ENCODE measurements at regions not wholly inside any gene's neighbourhood (a gene's known extent, or its start where the extent isn't known, plus 50 kb on each side); places are given as distances from the start of the nearest gene placed in this dataset.

GRCh38 chr4:140242357-140243277 lies 88.6 kb upstream of the MAML3 start:
- no peaks in the 10 kb centered on the region for H3K27me3 ChIP-seq (replicated peaks)
- in situ Hi-C loops (cut with HindIII; ENCODE audit: low pct_ligation_motif_present, low sequenced_read_pairs) = loop anchor here (10.0 kb wide), 1 partner anchor 88 kb away; the partner anchor contains the start of gene MAML3
- TF ChIP-seq CTCF (IDR thresholded peaks at IDR 0.05; ENCODE audit: low read depth, low read length, missing control alignments) = no peak
- H3K27ac ChIP-seq = no peak overlapping the region
- H3K36me3 ChIP-seq (replicated peaks) = no peaks in the 10 kb centered on the region
- no peak for DNase-seq
- H3K4me3 ChIP-seq (ENCODE audit: low read depth, low read length) = no peak overlapping the region

DNA sequence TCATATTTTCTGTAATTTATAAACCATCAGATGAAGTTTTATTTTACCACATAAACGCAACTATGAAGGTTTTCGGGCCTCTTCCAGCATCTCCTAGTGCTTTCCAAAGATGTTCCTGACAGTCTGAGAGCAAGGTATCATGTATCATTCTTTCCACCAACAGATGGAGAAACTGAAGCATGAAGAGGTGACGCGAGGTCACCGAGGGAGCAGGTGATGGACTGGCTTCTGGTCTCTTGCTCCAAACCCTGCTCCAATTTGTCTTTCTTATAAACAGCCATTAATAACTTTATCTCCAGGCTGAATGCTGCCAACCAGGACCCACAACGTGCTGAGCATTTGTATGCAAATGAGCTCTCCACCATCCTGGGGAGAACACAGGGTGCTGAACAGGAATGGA lies 86.3 kb upstream of the MAML3 start:
- H3K4me3 ChIP-seq (ENCODE audit: low read depth, low read length) = no peak overlapping the region
- in situ Hi-C loops (cut with HindIII; ENCODE audit: low pct_ligation_motif_present, low sequenced_read_pairs) = loop anchor here (10.0 kb wide), 1 partner anchor 85 kb away; the partner anchor contains the start of gene MAML3
- H3K27ac ChIP-seq = no peak overlapping the region
- no peak for TF ChIP-seq CTCF (IDR thresholded peaks at IDR 0.05; ENCODE audit: low read depth, low read length, missing control alignments)
- no peaks in the 10 kb centered on the region for H3K27me3 ChIP-seq (replicated peaks)
- H3K36me3 ChIP-seq (replicated peaks) = no peaks in the 10 kb centered on the region
- DNase-seq = no peak

DNA sequence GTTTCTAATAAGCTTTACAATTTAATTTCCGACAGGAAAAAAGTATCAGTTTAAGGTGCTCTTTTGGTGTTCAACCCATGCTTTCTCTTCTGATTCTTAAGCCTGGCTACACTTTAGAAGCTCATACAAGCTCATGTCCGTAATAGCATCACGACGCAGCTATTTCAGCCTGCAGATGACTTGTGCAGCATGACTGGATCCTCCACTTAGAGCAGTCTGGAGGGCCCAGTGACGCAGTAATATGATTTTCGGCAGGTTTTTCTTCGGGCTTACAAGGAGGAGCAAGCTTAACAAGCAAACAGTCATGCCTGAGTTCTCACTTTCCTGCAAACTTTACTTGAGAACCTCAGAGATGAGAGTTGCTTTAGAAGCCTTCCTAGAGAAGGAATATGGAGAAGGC lies 85.3 kb upstream of the MAML3 start:
- DNase-seq = no peak
- Histone ChIP-seq H3K4me3 (ENCODE audit: low read depth, low read length) (no peak overlapping the region), H3K36me3 (replicated peaks) (no peaks in the 10 kb centered on the region), H3K27me3 (replicated peaks) (no peaks in the 10 kb centered on the region), H3K27ac (no peak overlapping the region)
- TF ChIP-seq CTCF (IDR thresholded peaks at IDR 0.05; ENCODE audit: low read depth, low read length, missing control alignments) = no peak
- in situ Hi-C loops (cut with HindIII; ENCODE audit: low pct_ligation_motif_present, low sequenced_read_pairs) = no loop called here

GRCh38 chr4:140238351-140239056 lies 84.5 kb upstream of the MAML3 start:
- Histone ChIP-seq H3K4me3 (ENCODE audit: low read depth, low read length) (no peak overlapping the region), H3K27ac (peak overlapping the region; percentile 46), H3K36me3 (replicated peaks) (no peaks in the 10 kb centered on the region), H3K27me3 (replicated peaks) (no peaks in the 10 kb centered on the region)
- in situ Hi-C loops (cut with HindIII; ENCODE audit: low pct_ligation_motif_present, low sequenced_read_pairs) = no loop called here
- peak; percentile 54 for DNase-seq
- TF ChIP-seq CTCF (IDR thresholded peaks at IDR 0.05; ENCODE audit: low read depth, low read length, missing control alignments) = no peak

- H3K27ac ChIP-seq = peak overlapping the region; percentile 46
- H3K27me3 ChIP-seq (replicated peaks) = no peaks in the 10 kb centered on the region
- peak; percentile 68 for DNase-seq
- in situ Hi-C loops (cut with HindIII; ENCODE audit: low pct_ligation_motif_present, low sequenced_read_pairs) = no loop called here
- H3K36me3 ChIP-seq (replicated peaks) = no peaks in the 10 kb centered on the region
- no peak for TF ChIP-seq CTCF (IDR thresholded peaks at IDR 0.05; ENCODE audit: low read depth, low read length, missing control alignments)
- H3K4me3 ChIP-seq (ENCODE audit: low read depth, low read length) = peak overlapping the region; percentile 20
Measured at GRCh38 chr4:140237616-140238350, 83.8 kb upstream of the MAML3 start.

All from brain microvascular endothelial cell (primary cell).